ENCODE measurements at regions not wholly inside any gene's neighbourhood (a gene's known extent, or its start where the extent isn't known, plus 50 kb on each side); places are given as distances from the start of the nearest gene placed in this dataset.

DNA sequence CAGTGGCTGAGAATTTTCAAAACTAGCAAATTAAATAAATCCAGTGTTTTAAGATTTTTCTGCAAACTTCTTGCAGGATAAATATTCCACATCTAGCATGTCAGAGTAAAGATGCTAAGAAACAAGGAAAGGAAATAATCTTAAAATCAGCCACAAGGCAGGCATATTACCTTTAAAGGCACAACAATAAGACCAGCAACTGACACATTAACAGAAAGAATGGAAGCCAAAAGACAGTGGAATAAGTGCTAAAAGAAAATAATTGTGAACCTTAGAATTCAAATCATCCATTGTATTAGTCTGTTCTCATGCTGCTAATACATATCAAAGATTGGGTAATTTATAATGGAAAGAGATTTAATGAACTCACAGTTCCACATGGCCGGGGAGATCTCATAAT lies 132.4 kb downstream of the FAR1 start:
- Histone ChIP-seq H3K4me3 (ENCODE audit: low read depth, low read length) (no peak overlapping the region), H3K79me2 (no peaks in the 10 kb centered on the region), H3K9me3 (ENCODE audit: control insufficient read depth, low read length) (no peaks in the 10 kb centered on the region), H3K27me3 (ENCODE audit: control insufficient read depth, insufficient read depth, low read length) (no peaks in the 10 kb centered on the region), H3K4me1 (no peaks in the 10 kb centered on the region), H3K9ac (no peak overlapping the region), H3K36me3 (ENCODE audit: control insufficient read depth, insufficient read depth, low read length) (no peaks in the 10 kb centered on the region), H3K27ac (no peak overlapping the region), H2AFZ (no peak overlapping the region), H3K4me2 (ENCODE audit: low read length) (no peak overlapping the region)
- TF ChIP-seq, protein P1, sequence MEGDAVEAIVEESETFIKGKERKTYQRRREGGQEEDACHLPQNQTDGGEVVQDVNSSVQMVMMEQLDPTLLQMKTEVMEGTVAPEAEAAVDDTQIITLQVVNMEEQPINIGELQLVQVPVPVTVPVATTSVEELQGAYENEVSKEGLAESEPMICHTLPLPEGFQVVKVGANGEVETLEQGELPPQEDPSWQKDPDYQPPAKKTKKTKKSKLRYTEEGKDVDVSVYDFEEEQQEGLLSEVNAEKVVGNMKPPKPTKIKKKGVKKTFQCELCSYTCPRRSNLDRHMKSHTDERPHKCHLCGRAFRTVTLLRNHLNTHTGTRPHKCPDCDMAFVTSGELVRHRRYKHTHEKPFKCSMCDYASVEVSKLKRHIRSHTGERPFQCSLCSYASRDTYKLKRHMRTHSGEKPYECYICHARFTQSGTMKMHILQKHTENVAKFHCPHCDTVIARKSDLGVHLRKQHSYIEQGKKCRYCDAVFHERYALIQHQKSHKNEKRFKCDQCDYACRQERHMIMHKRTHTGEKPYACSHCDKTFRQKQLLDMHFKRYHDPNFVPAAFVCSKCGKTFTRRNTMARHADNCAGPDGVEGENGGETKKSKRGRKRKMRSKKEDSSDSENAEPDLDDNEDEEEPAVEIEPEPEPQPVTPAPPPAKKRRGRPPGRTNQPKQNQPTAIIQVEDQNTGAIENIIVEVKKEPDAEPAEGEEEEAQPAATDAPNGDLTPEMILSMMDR (IDR thresholded peaks at IDR 0.05) = no peak

DNA sequence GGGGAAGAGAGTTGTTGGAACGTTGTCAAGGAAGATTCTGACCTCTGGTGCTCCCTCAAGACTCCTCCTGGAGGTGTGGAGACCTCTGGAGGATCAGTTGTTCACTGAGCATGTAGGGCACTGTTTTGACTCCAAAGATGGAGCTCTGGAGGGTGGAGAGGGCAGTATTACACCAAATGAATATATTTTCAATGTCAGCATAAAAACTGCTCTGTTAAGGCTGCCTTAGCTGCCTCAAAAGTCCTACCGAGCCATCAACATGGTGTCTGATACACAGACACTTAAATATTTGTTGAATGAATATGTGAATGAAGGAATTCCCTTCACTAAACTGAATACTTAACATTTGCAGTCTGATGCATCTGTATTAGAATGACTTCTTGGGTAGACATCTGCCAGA lies 144.2 kb upstream of the SPON1 start:
- H3K9ac ChIP-seq = no peak overlapping the region
- H2AFZ ChIP-seq = no peak overlapping the region
- no peaks in the 10 kb centered on the region for H3K4me1 ChIP-seq
- H3K9me3 ChIP-seq (ENCODE audit: control insufficient read depth, low read length) = no peaks in the 10 kb centered on the region
- no peak overlapping the region for H3K4me3 ChIP-seq (ENCODE audit: low read depth, low read length)
- TF ChIP-seq, protein P1 (IDR thresholded peaks at IDR 0.05) = no peak
- H3K27ac ChIP-seq = no peak overlapping the region
- no peaks in the 10 kb centered on the region for H3K36me3 ChIP-seq (ENCODE audit: control insufficient read depth, insufficient read depth, low read length)
- H3K27me3 ChIP-seq (ENCODE audit: control insufficient read depth, insufficient read depth, low read length) = no peaks in the 10 kb centered on the region
- no peaks in the 10 kb centered on the region for H3K79me2 ChIP-seq
- no peak overlapping the region for H3K4me2 ChIP-seq (ENCODE audit: low read length)

DNA sequence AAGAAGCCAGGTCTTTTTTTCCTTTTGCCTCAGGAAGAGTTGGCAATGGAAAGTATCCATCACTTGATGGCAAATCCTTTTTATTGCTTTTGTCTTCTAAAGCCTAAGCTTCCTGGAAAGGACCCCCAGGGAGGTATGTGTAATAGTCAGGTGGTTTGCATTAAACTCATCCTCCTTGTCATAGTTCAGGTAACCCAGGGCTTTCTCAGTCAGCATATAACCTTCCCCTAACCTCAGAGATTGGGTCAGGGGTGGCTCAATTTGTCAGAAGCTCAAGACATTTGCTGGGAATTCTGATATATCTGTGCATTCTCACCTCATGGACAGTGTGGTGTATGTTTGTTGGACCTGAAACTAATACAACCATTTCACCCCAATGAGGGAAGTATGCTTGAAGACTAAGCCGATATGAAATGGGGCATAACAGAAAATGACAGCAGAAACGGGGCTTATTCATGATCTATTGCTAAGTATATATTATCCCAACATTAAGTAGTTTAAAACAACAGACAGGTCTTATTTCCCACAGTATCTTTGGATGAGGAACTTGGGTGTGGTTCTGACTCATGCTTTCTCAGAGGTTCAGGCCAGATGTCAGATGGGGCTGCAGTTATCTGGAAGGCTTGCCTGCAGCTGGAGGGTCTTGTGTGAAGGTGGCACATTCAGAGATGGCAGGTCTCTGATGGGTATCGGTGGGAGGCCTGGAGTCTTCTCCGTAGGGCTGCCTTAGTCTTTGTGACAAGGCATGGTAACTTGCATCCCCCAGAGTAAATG lies 135.8 kb upstream of the SPON1 start:
- Histone ChIP-seq H3K4me3 (ENCODE audit: low read depth, low read length) (no peak overlapping the region), H3K9me3 (ENCODE audit: control insufficient read depth, low read length) (no peaks in the 10 kb centered on the region), H3K9ac (no peak overlapping the region), H3K27ac (no peak overlapping the region), H3K4me2 (ENCODE audit: low read length) (no peak overlapping the region), H3K4me1 (no peaks in the 10 kb centered on the region), H3K79me2 (no peaks in the 10 kb centered on the region), H3K27me3 (ENCODE audit: control insufficient read depth, insufficient read depth, low read length) (no peaks in the 10 kb centered on the region), H2AFZ (no peak overlapping the region), H3K36me3 (ENCODE audit: control insufficient read depth, insufficient read depth, low read length) (no peaks in the 10 kb centered on the region)
- TF ChIP-seq, protein P1 (IDR thresholded peaks at IDR 0.05) = no peak

DNA sequence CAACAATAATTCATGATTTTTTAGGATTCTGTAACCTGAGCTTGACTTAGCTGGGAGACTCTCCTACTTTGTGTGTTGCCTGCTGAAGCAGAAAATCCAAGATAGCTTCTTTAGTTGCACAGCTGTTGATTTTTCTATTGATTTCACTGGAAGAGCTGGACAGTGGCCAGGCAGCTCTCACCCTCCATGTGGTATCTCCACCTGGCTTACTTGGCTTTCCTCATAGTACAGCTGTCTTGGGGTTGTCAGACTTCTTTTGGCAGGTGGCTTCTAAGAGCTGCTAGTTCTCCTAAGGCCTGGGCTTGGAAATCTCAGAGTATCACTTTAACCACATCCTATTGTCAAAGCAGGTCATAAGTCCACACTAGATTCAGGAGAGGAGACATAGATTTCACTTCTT lies 130.8 kb upstream of the SPON1 start:
- TF ChIP-seq, protein P1 (IDR thresholded peaks at IDR 0.05) = no peak
- H3K4me3 ChIP-seq (ENCODE audit: low read depth, low read length) = no peak overlapping the region
- H3K79me2 ChIP-seq = no peaks in the 10 kb centered on the region
- H3K9ac ChIP-seq = no peak overlapping the region
- H3K36me3 ChIP-seq (ENCODE audit: control insufficient read depth, insufficient read depth, low read length) = no peaks in the 10 kb centered on the region
- no peaks in the 10 kb centered on the region for H3K27me3 ChIP-seq (ENCODE audit: control insufficient read depth, insufficient read depth, low read length)
- H3K4me1 ChIP-seq = no peaks in the 10 kb centered on the region
- no peak overlapping the region for H2AFZ ChIP-seq
- no peaks in the 10 kb centered on the region for H3K9me3 ChIP-seq (ENCODE audit: control insufficient read depth, low read length)
- no peak overlapping the region for H3K4me2 ChIP-seq (ENCODE audit: low read length)
- no peak overlapping the region for H3K27ac ChIP-seq

DNA sequence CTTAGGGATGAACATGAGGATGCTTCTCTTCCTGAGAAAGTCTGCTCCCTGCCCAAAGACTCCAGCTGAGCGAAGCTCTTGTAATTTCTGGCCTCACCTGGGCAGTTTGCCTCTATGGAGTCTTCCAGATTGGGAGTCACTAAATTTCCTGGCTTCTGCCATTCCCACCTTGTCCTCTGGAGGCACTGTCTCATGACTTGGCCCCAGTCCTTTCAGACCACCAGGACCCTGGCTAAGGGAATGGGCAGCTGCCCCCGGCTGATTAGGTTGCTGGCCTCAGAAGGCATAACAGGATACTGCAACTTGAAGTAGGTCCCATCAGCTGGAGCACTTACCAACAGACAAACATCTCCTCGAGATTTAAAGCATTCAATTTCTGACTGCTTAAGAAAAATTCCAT lies 128.1 kb upstream of the SPON1 start:
- no peaks in the 10 kb centered on the region for H3K36me3 ChIP-seq (ENCODE audit: control insufficient read depth, insufficient read depth, low read length)
- no peaks in the 10 kb centered on the region for H3K9me3 ChIP-seq (ENCODE audit: control insufficient read depth, low read length)
- H2AFZ ChIP-seq = no peak overlapping the region
- H3K9ac ChIP-seq = no peak overlapping the region
- no peaks in the 10 kb centered on the region for H3K79me2 ChIP-seq
- no peak overlapping the region for H3K4me2 ChIP-seq (ENCODE audit: low read length)
- no peak overlapping the region for H3K4me3 ChIP-seq (ENCODE audit: low read depth, low read length)
- H3K27me3 ChIP-seq (ENCODE audit: control insufficient read depth, insufficient read depth, low read length) = no peaks in the 10 kb centered on the region
- no peaks in the 10 kb centered on the region for H3K4me1 ChIP-seq
- no peak overlapping the region for H3K27ac ChIP-seq
- TF ChIP-seq, protein P1 (IDR thresholded peaks at IDR 0.05) = no peak

Data from parathyroid adenoma (tissue), 2 donors.